H1 (cell line): ENCODE measurements at regions not wholly inside any gene's neighbourhood (a gene's known extent, or its start where the extent isn't known, plus 50 kb on each side); places are given as distances from the start of the nearest gene placed in this dataset.
"Not testable (repeated sequence)": the region's sequence is repeated elsewhere in the genome, so short reads cannot be mapped to it uniquely, and the experiment has no call there.

Experiments
- CTCF ChIA-PET: fragments of 300-600 bp; sonication (Branson Sonifier 250); formaldehyde crosslinking; loops from one replicate; lab custom pipeline; 2021; ENCODE audit not compliant: partially characterized antibody; lab: Charles Lee
- POLR2A ChIA-PET: fragments of 300-600 bp; sonication (Branson Sonifier 250); formaldehyde crosslinking; loops from one replicate; lab custom pipeline; 2021; ENCODE audit warnings: inconsistent platforms; ENCODE audit not compliant: partially characterized antibody; lab: Charles Lee
- DNase-seq, 2 experiments: peaks; one replicate each; pipeline versions ENCODE4 v3.0.0 to v3.0.0-alpha.2; 2010 to 2022; ENCODE audit warnings: low spot score in 2 of 2, low read depth in 1 of 2, mixed read lengths in 1 of 2
- FAIRE-seq: peaks from 2 replicates; lab custom pipeline; 2011; peaks lifted over from hg19 to GRCh38; lab: Jason Lieb, UNC
- H2AFZ ChIP-seq: 2 replicates; pipeline ENCODE4 v1.8.1; 2012; ENCODE audit warnings: low read length, inconsistent platforms
- H2AK5ac ChIP-seq: 2 replicates; pipeline ENCODE4 v1.6.1; 2013; ENCODE audit warnings: low read depth, low read length
- H2BK120ac ChIP-seq: replicated peaks from 2 replicates; pipeline ENCODE3; 2013; ENCODE audit warnings: low read depth, low read length, inconsistent platforms
- H2BK12ac ChIP-seq: 2 replicates; pipeline ENCODE4 v1.6.1; 2013; ENCODE audit warnings: low read depth, low read length
- H2BK15ac ChIP-seq: 2 replicates; pipeline ENCODE4 v1.6.1; 2013; ENCODE audit warnings: low read length
- H2BK20ac ChIP-seq: 2 replicates; pipeline ENCODE4 v1.6.1; 2013; ENCODE audit warnings: low read length
- H2BK5ac ChIP-seq: 2 replicates; pipeline ENCODE4 v1.6.1; 2013; ENCODE audit warnings: low read depth, low read length
- H3K14ac ChIP-seq: 2 replicates; pipeline ENCODE4 v1.6.1; 2013; ENCODE audit warnings: inconsistent platforms; ENCODE audit not compliant: insufficient read length
- H3K18ac ChIP-seq: 2 replicates; pipeline ENCODE4 v1.6.1; 2013; ENCODE audit warnings: low read length; ENCODE audit errors: extremely low read depth
- H3K23ac ChIP-seq: 2 replicates; pipeline ENCODE4 v1.6.1; 2013; ENCODE audit warnings: inconsistent platforms; ENCODE audit not compliant: insufficient read length
- H3K23me2 ChIP-seq: 2 replicates; pipeline ENCODE4 v1.6.1; 2013; ENCODE audit warnings: low read depth, low read length
- H3K27ac ChIP-seq: 2 replicates; pipeline ENCODE4 v1.6.1; 2011; ENCODE audit warnings: low read depth, low read length, inconsistent platforms
- H3K27me3 ChIP-seq, 4 experiments: replicated peaks in 1 of 4; 1 replicate in 1 of 4; 2 replicates in 3 of 4; pipeline versions ENCODE4 v1.6.1 to v1.8.1; 2011 to 2013; ENCODE audit warnings: low read length in 3 of 4, mild to moderate bottlenecking in 3 of 4, inconsistent platforms in 2 of 4, mixed read lengths in 2 of 4, moderate library complexity in 1 of 4; ENCODE audit not compliant: control insufficient read depth in 3 of 4, insufficient read depth in 3 of 4; ENCODE audit errors: extremely low read depth in 1 of 4
- H3K36me3 ChIP-seq, 4 experiments: 2 replicates each; pipeline versions ENCODE4 v1.6.1 to v1.8.1; 2011 to 2013; ENCODE audit warnings: mild to moderate bottlenecking in 4 of 4, low read length in 3 of 4, moderate library complexity in 2 of 4, control low read depth in 1 of 4, inconsistent platforms in 1 of 4; ENCODE audit not compliant: insufficient read depth in 4 of 4, control insufficient read depth in 2 of 4
- H3K4ac ChIP-seq: replicated peaks from 2 replicates; pipeline ENCODE3; 2013; ENCODE audit warnings: low read length, low read depth, mixed read lengths, inconsistent platforms; ENCODE audit not compliant: insufficient read length
- H3K4me1 ChIP-seq, 4 experiments: replicated peaks in 1 of 4; 1 replicate in 1 of 4; 2 replicates in 3 of 4; pipeline versions ENCODE4 v1.6.1 to v1.8.1; 2011 to 2013; ENCODE audit warnings: low read length in 3 of 4, inconsistent platforms in 2 of 4, mixed read lengths in 1 of 4; ENCODE audit not compliant: insufficient read depth in 4 of 4, control insufficient read depth in 3 of 4
- H3K4me2 ChIP-seq, 2 experiments: 2 replicates each; pipeline versions ENCODE4 v1.6.1 to v1.8.1; 2011 to 2013; ENCODE audit warnings: low read depth in 2 of 2, low read length in 2 of 2, control low read depth in 1 of 2, inconsistent platforms in 1 of 2, mild to moderate bottlenecking in 1 of 2; ENCODE audit not compliant: insufficient read depth in 1 of 2
- H3K4me3 ChIP-seq, 4 experiments: fragments of 200-600, 300-600 bp in 1 of 4; sonication (generic), shearing (Covaris generic), sonication (Bioruptor Twin) in 1 of 4; 2 replicates each; pipeline versions ENCODE4 v1.5.1 to v1.8.1; 2011 to 2016; ENCODE audit warnings: low read length in 4 of 4, low read depth in 3 of 4, control low read depth in 2 of 4, inconsistent platforms in 2 of 4, mild to moderate bottlenecking in 2 of 4, mixed read lengths in 1 of 4, moderate library complexity in 1 of 4; ENCODE audit not compliant: insufficient read depth in 2 of 4; ENCODE audit errors: extremely low read depth in 1 of 4
- H3K56ac ChIP-seq: replicated peaks from 2 replicates; pipeline ENCODE3; 2013; ENCODE audit warnings: low read depth, mild to moderate bottlenecking, mixed read lengths, low read length, inconsistent platforms; ENCODE audit not compliant: insufficient read length
- H3K79me1 ChIP-seq: 2 replicates; pipeline ENCODE4 v1.6.1; 2013; ENCODE audit warnings: low read depth, low read length, control low read depth
- H3K79me2 ChIP-seq, 2 experiments: 2 replicates each; pipeline versions ENCODE4 v1.6.1 to v1.8.1; 2012 to 2013; ENCODE audit warnings: low read length in 2 of 2, mild to moderate bottlenecking in 2 of 2, inconsistent platforms in 1 of 2; ENCODE audit not compliant: insufficient read depth in 2 of 2, control insufficient read depth in 1 of 2
- H3K9ac ChIP-seq, 4 experiments: replicated peaks in 1 of 4; 1 replicate in 1 of 4; 2 replicates in 3 of 4; pipeline versions ENCODE4 v1.6.1 to v1.8.1; 2011 to 2013; ENCODE audit warnings: low read depth in 3 of 4, low read length in 3 of 4, control low read depth in 2 of 4, mild to moderate bottlenecking in 2 of 4, moderate library complexity in 2 of 4, inconsistent platforms in 1 of 4; ENCODE audit errors: extremely low read depth in 1 of 4
- H3K9me3 ChIP-seq, 2 experiments: 2 replicates each; pipeline versions ENCODE4 v1.6.1 to v1.8.1; 2012 to 2013; ENCODE audit warnings: mild to moderate bottlenecking in 2 of 2, moderate library complexity in 2 of 2, control low read depth in 1 of 2, inconsistent platforms in 1 of 2, low read depth in 1 of 2, low read length in 1 of 2, mixed read lengths in 1 of 2; ENCODE audit not compliant: insufficient read depth in 2 of 2
- H4K20me1 ChIP-seq, 2 experiments: replicated peaks in 1 of 2; 2 replicates each; pipeline versions ENCODE3 to v1.8.1; 2011 to 2013; ENCODE audit warnings: inconsistent platforms in 2 of 2, low read length in 2 of 2, mild to moderate bottlenecking in 1 of 2; ENCODE audit not compliant: insufficient read depth in 2 of 2, control insufficient read depth in 1 of 2
- H4K5ac ChIP-seq: 2 replicates; pipeline ENCODE4 v1.6.1; 2013; ENCODE audit warnings: low read length, low read depth, mixed read lengths, inconsistent platforms; ENCODE audit not compliant: insufficient read length
- H4K8ac ChIP-seq: 2 replicates; pipeline ENCODE4 v1.8.0; 2013; ENCODE audit warnings: mild to moderate bottlenecking, moderate library complexity, low read length, inconsistent platforms; ENCODE audit not compliant: insufficient read depth; ENCODE audit errors: extremely low read depth
- H4K91ac ChIP-seq: replicated peaks from 2 replicates; pipeline ENCODE3; 2013; ENCODE audit warnings: low read length, mixed read lengths, inconsistent platforms; ENCODE audit not compliant: insufficient read length
- WGBS, 2 experiments: shearing (Covaris generic) in 1 of 2; methylation state at CpG; one replicate each; pipeline versions ENCODE4 v1.1.6 to v1.1.7; 2013 to 2015; ENCODE audit warnings: low lambda C conversion rate in 2 of 2, mixed read lengths in 2 of 2, inconsistent platforms in 1 of 2, low coverage in 1 of 2, missing lambda C conversion rate in 1 of 2; ENCODE audit not compliant: insufficient replicate concordance in 2 of 2, insufficient coverage in 1 of 2, insufficient read length in 1 of 2; ENCODE audit errors: extremely low coverage in 1 of 2, missing lambda C conversion rate in 1 of 2; 5-methylcytosine and 5-hydroxymethylcytosine counted together

DNA sequence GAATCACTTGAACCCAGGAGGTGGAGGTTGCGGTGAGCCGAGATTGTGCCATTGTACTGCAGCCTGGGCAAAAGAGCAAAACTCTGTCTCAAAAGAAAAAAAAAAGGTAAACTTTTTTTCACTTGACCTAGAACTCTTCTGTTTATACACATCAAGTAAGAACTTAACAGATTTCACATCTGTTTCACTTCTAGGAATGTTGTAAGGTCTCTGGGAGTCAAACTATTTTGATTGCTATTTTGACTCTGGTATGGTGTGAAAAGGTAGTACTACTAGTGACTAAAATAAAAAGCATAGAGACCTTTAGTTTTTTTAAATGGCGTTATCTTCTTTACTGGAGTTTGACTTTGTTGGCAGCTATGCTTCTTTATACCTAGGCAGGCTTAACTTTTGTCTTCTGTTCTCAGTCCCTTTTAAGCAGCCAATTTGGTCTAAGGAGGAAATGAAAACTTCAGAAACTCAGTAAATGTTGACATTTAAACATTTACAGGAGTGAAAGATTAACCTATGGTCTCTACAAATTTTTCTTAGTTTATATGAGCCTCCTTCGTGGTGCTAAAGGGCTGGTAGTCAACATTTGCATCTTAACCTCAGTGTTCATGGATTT lies 84.7 kb downstream of the METTL2B start:
- H3K27me3 ChIP-seq, H2AK5ac ChIP-seq, H2BK15ac ChIP-seq, DNase-seq, H3K56ac ChIP-seq, H3K14ac ChIP-seq, H3K18ac ChIP-seq, H3K36me3 ChIP-seq, H4K5ac ChIP-seq, POLR2A ChIA-PET, CTCF ChIA-PET, H4K8ac ChIP-seq, H3K79me1 ChIP-seq, H3K23ac ChIP-seq, H3K9ac ChIP-seq, H3K4me3 ChIP-seq, H4K91ac ChIP-seq, H3K4ac ChIP-seq, H3K27ac ChIP-seq, H3K79me2 ChIP-seq, H4K20me1 ChIP-seq, H3K4me1 ChIP-seq, H3K4me2 ChIP-seq, H2AFZ ChIP-seq, H3K23me2 ChIP-seq, H3K9me3 ChIP-seq, H2BK20ac ChIP-seq, H2BK12ac ChIP-seq, H2BK5ac ChIP-seq, H2BK120ac ChIP-seq, FAIRE-seq: not testable (repeated sequence)
- WGBS, 2 experiments = 94% methylated on average over 3 of the region's 4 CpGs; no CpG with 5 or more reads in 1 of the 2 experiments

DNA sequence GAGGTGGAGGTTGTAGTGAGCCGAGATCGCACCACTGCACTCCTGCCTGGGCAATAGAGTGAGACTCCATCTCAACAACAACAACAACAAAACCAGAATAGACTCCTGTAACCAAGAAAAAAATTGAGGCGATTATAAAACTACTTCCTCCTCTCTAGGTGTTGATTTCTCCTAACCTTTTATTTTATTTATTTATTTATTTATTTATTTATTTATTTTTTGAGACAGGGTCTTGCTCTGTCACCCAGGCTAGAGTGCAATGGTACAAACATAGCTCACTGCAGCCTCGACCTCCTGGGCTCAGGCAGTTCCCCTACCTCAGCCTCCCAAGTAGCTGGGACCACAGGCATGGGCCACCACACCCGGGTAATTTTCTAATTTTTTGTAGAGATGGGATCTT lies 86.2 kb downstream of the METTL2B start:
- H3K23me2 ChIP-seq, H2BK12ac ChIP-seq: not testable (repeated sequence)
- 95% methylated on average over 5 of the region's 5 CpGs; no CpG with 5 or more reads in 1 of the 2 experiments for WGBS, 2 experiments

More for the DNA sequence above, 86.2 kb downstream of the METTL2B start:
- H3K14ac ChIP-seq, H2BK5ac ChIP-seq, H3K9me3 ChIP-seq, H3K18ac ChIP-seq, H3K4me1 ChIP-seq, H2BK120ac ChIP-seq, H2AFZ ChIP-seq, H3K4me2 ChIP-seq, H4K20me1 ChIP-seq, H3K79me1 ChIP-seq, H2AK5ac ChIP-seq, H3K23ac ChIP-seq, H2BK20ac ChIP-seq, POLR2A ChIA-PET, H3K4ac ChIP-seq, H3K4me3 ChIP-seq, CTCF ChIA-PET, DNase-seq, H2BK15ac ChIP-seq, H3K56ac ChIP-seq, H3K9ac ChIP-seq, H4K5ac ChIP-seq, H4K91ac ChIP-seq, H3K79me2 ChIP-seq, H4K8ac ChIP-seq, H3K27me3 ChIP-seq, FAIRE-seq, H3K27ac ChIP-seq, H3K36me3 ChIP-seq: not testable (repeated sequence)
